LNCaP clone FGC (cell line): ENCODE measurements at regions not wholly inside any gene's neighbourhood (a gene's known extent, or its start where the extent isn't known, plus 50 kb on each side); places are given as distances from the start of the nearest gene placed in this dataset.

Experiments used
- DNase-seq: peaks from one replicate; pipeline ENCODE4 v3.0.0-alpha.2; 2011; ENCODE audit warnings: low read depth
- H3K4me3 ChIP-seq: 2 replicates; pipeline ENCODE4 v1.5.1; 2011; ENCODE audit warnings: mild to moderate bottlenecking, low read depth, low read length, control low read depth
- TF ChIP-seq, protein P1 (sequence below): IDR thresholded peaks from 2 replicates; pipeline ENCODE4 v1.5.1; 2012; ENCODE audit warnings: mild to moderate bottlenecking; ENCODE audit not compliant: control insufficient read depth, insufficient read depth; ENCODE audit errors: extremely low read depth

DNA sequence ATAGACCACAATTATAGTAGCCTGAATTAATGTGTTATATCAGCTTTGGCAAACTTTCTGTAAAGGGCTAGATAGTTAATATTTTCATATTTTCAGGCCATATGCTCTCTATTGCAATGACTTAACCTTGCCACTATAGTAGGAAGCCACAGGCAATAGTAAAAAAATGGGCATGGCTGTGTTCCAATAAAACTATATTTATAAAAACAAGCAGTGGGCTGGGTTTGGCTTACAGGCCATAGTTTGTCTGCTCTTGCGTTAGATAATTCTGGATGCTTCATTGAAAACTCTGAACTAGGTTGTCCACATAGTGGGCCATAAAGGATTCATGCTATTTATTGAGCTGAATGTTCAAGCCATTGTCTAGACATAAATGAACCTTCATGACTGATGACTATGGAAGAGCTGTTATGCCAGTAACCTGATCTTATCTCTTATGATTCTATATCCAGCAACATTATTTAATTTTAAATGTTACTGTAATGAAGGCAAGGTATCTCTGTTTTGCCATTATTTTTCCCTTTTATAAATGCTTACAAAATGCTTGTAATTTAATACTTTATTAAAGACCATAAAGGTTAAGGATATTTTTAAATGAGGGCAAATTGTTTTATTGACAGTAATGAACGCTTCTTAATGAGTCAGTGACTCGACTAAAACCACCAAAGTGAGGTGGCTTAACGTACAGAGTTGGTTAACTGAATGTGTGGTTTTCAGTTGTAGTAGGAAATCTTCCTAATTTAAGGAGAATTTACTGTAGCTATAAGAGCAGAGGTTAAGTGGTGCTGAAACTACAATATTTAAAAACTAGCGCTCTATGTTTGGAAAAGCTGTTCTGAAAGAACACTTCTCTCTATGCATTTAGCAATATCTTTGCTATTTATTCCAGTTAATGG, 560.6 kb downstream of the PRR16 start:
- TF ChIP-seq, protein P1, sequence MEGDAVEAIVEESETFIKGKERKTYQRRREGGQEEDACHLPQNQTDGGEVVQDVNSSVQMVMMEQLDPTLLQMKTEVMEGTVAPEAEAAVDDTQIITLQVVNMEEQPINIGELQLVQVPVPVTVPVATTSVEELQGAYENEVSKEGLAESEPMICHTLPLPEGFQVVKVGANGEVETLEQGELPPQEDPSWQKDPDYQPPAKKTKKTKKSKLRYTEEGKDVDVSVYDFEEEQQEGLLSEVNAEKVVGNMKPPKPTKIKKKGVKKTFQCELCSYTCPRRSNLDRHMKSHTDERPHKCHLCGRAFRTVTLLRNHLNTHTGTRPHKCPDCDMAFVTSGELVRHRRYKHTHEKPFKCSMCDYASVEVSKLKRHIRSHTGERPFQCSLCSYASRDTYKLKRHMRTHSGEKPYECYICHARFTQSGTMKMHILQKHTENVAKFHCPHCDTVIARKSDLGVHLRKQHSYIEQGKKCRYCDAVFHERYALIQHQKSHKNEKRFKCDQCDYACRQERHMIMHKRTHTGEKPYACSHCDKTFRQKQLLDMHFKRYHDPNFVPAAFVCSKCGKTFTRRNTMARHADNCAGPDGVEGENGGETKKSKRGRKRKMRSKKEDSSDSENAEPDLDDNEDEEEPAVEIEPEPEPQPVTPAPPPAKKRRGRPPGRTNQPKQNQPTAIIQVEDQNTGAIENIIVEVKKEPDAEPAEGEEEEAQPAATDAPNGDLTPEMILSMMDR: no peak
- H3K4me3 ChIP-seq: no peak overlapping the region
- DNase-seq: no peak

DNA sequence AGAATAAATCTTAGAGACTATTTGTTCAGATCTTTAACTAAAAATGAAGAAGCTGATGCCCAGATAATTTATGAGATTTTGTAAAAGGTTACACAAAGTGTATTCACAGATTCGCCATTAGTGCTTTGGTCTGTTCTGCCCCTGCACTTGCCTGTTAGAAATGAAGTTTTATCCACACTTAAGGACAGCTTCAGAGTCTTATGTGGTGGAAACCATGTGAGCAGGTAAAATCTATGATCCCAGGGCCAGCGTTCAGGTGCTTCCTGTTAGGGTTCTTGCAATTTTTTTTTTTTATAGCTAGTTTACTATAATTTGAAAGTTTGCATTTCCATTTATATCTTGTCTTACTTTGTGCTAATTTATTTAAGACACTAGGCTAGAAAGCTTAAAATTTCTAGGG, 561.6 kb downstream of the PRR16 start:
- H3K4me3 ChIP-seq: no peak overlapping the region
- TF ChIP-seq, protein P1: no peak
- DNase-seq: no peak

DNA sequence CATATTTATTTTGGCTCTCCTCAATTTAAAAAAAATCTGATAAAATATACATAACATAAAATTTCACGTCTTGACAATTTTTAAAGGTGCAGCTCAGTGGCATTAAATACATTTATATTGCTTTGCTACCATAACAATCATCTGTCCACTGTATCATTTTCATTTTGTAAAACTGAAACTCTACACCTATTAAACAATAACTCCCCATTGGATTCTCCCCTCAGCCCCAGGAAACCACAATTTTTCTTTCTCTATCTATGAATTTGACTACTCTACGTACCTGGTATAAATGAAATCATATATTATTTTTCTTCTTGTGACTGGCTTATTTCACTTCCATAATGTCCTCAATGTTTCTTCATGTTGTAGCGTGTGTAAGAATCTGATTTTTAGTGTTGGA, 563.5 kb downstream of the PRR16 start:
- TF ChIP-seq, protein P1: no peak
- H3K4me3 ChIP-seq: no peak overlapping the region
- no peak for DNase-seq

DNA sequence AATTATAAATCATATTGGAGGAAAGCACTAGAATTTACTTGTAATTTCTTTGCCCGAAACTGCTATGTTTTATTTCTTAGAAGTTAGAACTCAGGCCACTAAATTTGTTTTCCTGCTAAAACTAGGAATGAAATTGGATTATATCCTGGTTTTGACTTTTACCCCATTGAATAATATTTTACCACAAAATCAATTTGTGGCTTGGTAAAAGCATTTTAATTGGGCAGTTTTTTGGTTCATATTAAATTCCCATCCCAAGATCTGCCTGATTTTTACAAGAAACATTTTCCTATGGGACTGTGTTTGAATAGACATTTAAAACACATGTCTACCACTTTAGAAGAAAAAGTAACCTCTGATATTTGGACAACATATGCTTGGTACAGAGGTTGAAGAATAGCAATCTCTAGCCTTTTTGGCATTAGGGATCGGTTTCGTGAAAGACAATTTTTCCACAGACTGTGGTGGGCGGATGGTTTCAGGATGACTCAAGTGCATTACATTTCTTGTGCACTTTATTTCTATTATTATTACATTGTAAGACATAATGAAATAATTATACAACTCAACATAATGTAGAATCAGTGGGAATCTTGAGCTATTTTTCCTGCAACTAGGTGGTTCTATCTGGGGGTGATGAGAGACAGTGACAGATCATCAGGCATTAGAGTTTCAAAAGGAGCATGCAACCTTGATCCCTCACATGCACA, 565.6 kb downstream of the PRR16 start:
- no peak for DNase-seq
- H3K4me3 ChIP-seq: no peak overlapping the region
- TF ChIP-seq, protein P1: no peak

DNA sequence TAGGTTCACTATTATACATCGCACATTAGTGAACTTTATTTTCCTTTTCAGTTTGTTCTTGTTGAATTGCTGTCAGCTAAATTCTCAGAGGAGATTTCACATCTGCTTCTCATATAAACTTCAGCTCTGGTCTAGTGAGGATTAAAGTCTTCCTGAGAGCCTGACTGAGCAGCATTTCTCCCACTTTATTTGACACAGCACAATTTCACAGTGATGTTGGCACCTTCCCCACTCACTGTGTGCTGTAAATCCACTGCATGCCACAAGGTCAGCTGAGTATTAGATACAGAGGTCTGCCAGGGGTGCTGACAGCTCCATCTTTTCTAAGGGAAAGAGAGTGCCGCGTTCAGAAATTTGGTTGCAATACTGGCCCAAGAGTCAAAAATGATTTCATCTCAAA, 567.4 kb downstream of the PRR16 start:
- TF ChIP-seq, protein P1: no peak
- no peak overlapping the region for H3K4me3 ChIP-seq
- DNase-seq: no peak

DNA sequence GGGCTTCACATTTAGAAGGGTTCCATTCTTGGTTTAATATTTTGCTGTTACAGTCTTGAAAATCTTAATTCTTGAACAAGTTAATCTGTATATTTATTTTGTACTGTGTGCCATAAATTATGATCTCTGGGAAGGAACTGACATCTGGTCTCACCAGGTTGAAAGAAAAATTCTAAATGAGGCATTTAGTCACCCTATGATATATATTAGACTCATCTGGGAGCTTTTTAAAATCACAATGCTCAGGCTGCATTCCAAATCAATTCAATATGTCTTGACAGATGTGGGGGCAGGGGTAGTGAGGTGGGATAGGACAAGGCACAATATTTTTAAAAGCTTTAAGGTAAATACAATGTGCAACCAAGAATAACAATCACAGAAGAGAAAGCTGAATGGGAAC, 569.2 kb downstream of the PRR16 start:
- DNase-seq: no peak
- H3K4me3 ChIP-seq: no peak overlapping the region
- TF ChIP-seq, protein P1: no peak
